ENCODE measurements at regions not wholly inside any gene's neighbourhood (a gene's known extent, or its start where the extent isn't known, plus 50 kb on each side); places are given as distances from the start of the nearest gene placed in this dataset.

GRCh38 chr17:45573924-45574770 is 83.6 kb upstream of the PLEKHM1 start:
- TF ChIP-seq GABPA (IDR thresholded peaks at IDR 0.05; ENCODE audit: low read depth, low read length) (no peak), GABPA (CRISPR knock-in tag; IDR thresholded peaks at IDR 0.05; ENCODE audit: low read depth) (no peak), KDM5B (CRISPR knock-in tag; IDR thresholded peaks at IDR 0.05; ENCODE audit: borderline replicate concordance) (no peak), ATF5 (CRISPR knock-in tag; IDR thresholded peaks at IDR 0.05; ENCODE audit: low read depth) (no peak), ZNF383 (CRISPR knock-in tag; IDR thresholded peaks at IDR 0.05; ENCODE audit: borderline replicate concordance) (no peak), KLF16 (CRISPR knock-in tag; IDR thresholded peaks at IDR 0.05) (no peak), HMGA1 (CRISPR knock-in tag; conservative IDR thresholded peaks at IDR 0.05) (no peak), ZNF354B (CRISPR knock-in tag; IDR thresholded peaks at IDR 0.05) (no peak), ZFP1 (CRISPR knock-in tag; IDR thresholded peaks at IDR 0.05) (no peak)
